ENCODE measurements at regions not wholly inside any gene's neighbourhood (a gene's known extent, or its start where the extent isn't known, plus 50 kb on each side); places are given as distances from the start of the nearest gene placed in this dataset.

DNA sequence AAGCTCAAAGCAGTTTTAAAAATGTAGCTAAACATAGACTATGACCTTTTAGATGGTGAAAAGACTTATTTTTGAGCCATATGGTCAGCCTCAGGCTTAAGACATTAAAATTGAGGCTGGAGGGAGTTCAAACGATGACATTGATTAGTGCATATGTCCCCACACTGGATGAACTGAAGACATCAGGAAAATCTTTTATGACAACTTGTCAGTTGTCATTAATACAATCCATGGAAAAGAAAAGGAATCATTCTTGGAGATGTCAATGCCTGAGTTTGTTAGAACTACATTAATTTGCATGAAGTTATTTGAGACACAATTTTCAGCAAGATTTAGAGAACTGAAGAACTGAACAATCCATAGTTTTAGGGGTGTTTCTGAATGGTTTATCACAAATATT lies 349.9 kb downstream of the COL11A1 start:
- no peak overlapping the region for H3K27ac Mint-ChIP-seq
- no peaks in the 10 kb centered on the region for H3K4me1 Mint-ChIP-seq (ENCODE audit: low read depth)
- no peaks in the 10 kb centered on the region for H3K27me3 Mint-ChIP-seq
- TF ChIP-seq, protein P1, sequence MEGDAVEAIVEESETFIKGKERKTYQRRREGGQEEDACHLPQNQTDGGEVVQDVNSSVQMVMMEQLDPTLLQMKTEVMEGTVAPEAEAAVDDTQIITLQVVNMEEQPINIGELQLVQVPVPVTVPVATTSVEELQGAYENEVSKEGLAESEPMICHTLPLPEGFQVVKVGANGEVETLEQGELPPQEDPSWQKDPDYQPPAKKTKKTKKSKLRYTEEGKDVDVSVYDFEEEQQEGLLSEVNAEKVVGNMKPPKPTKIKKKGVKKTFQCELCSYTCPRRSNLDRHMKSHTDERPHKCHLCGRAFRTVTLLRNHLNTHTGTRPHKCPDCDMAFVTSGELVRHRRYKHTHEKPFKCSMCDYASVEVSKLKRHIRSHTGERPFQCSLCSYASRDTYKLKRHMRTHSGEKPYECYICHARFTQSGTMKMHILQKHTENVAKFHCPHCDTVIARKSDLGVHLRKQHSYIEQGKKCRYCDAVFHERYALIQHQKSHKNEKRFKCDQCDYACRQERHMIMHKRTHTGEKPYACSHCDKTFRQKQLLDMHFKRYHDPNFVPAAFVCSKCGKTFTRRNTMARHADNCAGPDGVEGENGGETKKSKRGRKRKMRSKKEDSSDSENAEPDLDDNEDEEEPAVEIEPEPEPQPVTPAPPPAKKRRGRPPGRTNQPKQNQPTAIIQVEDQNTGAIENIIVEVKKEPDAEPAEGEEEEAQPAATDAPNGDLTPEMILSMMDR (IDR thresholded peaks at IDR 0.05; ENCODE audit: unreplicated experiment): no peak
- no peak for DNase-seq (ENCODE audit: low spot score, unreplicated experiment)
- no peaks in the 10 kb centered on the region for H3K9me3 Mint-ChIP-seq (ENCODE audit: low read depth)
- no peaks in the 10 kb centered on the region for H3K36me3 Mint-ChIP-seq (ENCODE audit: insufficient read depth)
- no peak overlapping the region for H3K4me3 Mint-ChIP-seq (ENCODE audit: low read depth)

DNA sequence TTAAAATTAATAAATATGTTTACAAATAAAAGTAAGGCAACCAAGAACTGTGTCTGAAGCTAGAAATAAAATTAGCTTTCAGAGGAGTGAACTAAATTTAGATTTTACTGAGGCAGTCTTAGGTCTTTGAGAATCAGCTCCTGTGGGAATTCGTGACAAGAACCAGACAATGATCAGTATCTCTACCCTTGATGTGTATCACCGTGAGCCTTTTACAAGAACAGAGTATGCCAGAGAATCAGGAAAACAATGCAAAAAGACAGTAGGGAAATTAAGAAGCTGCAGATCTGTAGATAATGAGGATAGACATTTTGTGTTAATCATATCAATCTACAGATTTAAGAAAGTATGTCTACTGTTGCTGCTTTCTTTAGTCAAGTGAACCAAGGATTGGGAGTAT lies 351.0 kb downstream of the COL11A1 start:
- Mint-ChIP-seq H3K4me1 (ENCODE audit: low read depth) (no peaks in the 10 kb centered on the region), H3K27me3 (no peaks in the 10 kb centered on the region), H3K4me3 (ENCODE audit: low read depth) (no peak overlapping the region), H3K27ac (no peak overlapping the region), H3K36me3 (ENCODE audit: insufficient read depth) (no peaks in the 10 kb centered on the region), H3K9me3 (ENCODE audit: low read depth) (no peaks in the 10 kb centered on the region)
- TF ChIP-seq, protein P1 (IDR thresholded peaks at IDR 0.05; ENCODE audit: unreplicated experiment): no peak
- no peak for DNase-seq (ENCODE audit: low spot score, unreplicated experiment)

DNA sequence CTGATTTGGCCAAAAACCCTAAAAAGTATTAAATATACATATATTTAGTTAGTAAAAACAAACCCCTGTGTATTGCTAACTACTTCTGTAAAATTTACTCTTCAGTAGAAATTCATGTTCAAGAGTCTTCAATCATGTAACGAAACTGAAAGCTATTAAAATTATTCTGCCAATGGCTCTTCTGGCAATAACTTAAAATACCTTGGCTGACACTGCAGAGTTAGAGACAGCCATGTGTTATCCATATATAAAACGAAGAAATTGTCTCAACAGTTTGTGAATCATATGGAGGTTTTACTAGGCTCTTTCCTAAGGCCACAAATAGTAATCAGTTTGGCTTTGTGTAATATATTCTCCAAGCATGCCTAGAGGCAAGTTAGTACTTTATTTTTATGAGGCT lies 357.2 kb downstream of the COL11A1 start:
- no peaks in the 10 kb centered on the region for H3K27me3 Mint-ChIP-seq
- no peaks in the 10 kb centered on the region for H3K4me1 Mint-ChIP-seq (ENCODE audit: low read depth)
- no peaks in the 10 kb centered on the region for H3K9me3 Mint-ChIP-seq (ENCODE audit: low read depth)
- no peaks in the 10 kb centered on the region for H3K36me3 Mint-ChIP-seq (ENCODE audit: insufficient read depth)
- no peak overlapping the region for H3K27ac Mint-ChIP-seq
- no peak overlapping the region for H3K4me3 Mint-ChIP-seq (ENCODE audit: low read depth)
- no peak for DNase-seq (ENCODE audit: low spot score, unreplicated experiment)
- TF ChIP-seq, protein P1 (IDR thresholded peaks at IDR 0.05; ENCODE audit: unreplicated experiment): no peak

DNA sequence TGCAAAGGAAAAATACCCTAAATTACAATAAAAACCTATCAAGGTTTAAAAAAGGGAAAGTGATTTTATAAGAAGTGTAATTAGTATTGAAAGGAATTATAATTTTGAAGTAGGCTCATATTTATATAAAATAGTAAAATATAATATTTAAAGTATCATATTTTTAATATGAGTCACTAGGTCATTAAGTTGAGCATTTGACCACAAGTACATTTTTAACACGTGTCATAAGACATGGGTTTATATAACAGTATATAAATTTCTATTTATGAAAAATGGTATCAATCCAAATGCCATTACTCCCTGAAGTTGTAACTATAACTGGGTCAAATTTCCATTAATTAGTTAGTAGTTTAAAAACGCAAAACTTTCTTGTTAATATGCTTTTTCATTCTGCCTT lies 365.9 kb downstream of the COL11A1 start:
- H3K4me3 Mint-ChIP-seq (ENCODE audit: low read depth): no peak overlapping the region
- TF ChIP-seq, protein P1 (IDR thresholded peaks at IDR 0.05; ENCODE audit: unreplicated experiment): no peak
- no peaks in the 10 kb centered on the region for H3K27me3 Mint-ChIP-seq
- peaks cover 3% of the 10 kb centered on the region for H3K9me3 Mint-ChIP-seq (ENCODE audit: low read depth)
- no peaks in the 10 kb centered on the region for H3K4me1 Mint-ChIP-seq (ENCODE audit: low read depth)
- no peak for DNase-seq (ENCODE audit: low spot score, unreplicated experiment)
- no peak overlapping the region for H3K27ac Mint-ChIP-seq
- no peaks in the 10 kb centered on the region for H3K36me3 Mint-ChIP-seq (ENCODE audit: insufficient read depth)

DNA sequence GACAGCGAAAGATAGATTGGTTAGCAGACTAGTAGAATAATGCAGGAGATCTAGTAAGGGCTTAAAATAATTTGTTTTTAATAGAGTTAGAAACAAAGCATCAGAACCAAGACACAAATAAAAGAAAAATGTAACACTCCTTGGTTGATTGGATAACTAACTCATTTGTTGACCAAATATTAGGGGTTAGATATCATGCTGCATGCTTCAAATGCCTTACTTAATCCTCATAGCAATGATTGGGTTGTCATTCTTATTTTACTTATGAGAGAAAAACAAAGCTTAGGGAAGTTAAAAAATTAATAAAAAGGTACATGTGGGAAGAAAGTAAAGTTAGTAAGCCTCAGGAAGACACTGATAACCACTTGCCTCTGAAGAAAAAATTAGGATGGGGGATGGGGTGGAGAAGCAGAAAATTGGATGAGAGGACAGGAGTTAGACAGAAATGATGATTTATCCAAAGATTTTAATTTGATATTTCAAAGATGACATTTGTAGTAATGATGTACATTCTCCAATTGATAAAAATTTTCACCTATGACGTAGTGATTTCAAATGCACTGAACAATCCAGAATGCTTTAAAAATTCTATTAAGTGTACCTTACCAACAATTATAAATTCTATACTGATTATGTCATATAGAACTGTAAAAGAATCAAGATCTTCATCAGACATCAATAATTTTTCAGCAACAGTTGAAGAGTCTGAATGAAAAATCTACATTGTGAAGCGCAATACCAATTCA lies 374.7 kb downstream of the COL11A1 start:
- TF ChIP-seq, protein P1 (IDR thresholded peaks at IDR 0.05; ENCODE audit: unreplicated experiment): no peak
- Mint-ChIP-seq H3K27ac (no peak overlapping the region), H3K27me3 (no peaks in the 10 kb centered on the region), H3K36me3 (ENCODE audit: insufficient read depth) (no peaks in the 10 kb centered on the region), H3K4me3 (ENCODE audit: low read depth) (no peak overlapping the region), H3K9me3 (ENCODE audit: low read depth) (no peaks in the 10 kb centered on the region), H3K4me1 (ENCODE audit: low read depth) (no peaks in the 10 kb centered on the region)
- no peak for DNase-seq (ENCODE audit: low spot score, unreplicated experiment)

Measured in progenitor cell of endocrine pancreas (in vitro differentiated cells).